NB4 (cell line): ENCODE measurements at regions not wholly inside any gene's neighbourhood (a gene's known extent, or its start where the extent isn't known, plus 50 kb on each side); places are given as distances from the start of the nearest gene placed in this dataset.

Experiments
- DNase-seq: peaks from one replicate; pipeline ENCODE4 v3.0.0; 2010; ENCODE audit warnings: low read depth
- H3K4me3 ChIP-seq: one replicate; pipeline ENCODE4 v1.5.1; 2011; ENCODE audit warnings: mild to moderate bottlenecking, low read depth, low read length, moderate library complexity
- CTCF ChIP-seq: IDR thresholded peaks from one replicate; pipeline ENCODE4 v1.5.1; 2012; ENCODE audit warnings: low read depth, low read length
- MAX ChIP-seq: IDR thresholded peaks from 2 replicates; pipeline ENCODE4 v1.6.1; 2011; ENCODE audit warnings: low read depth, low read length
- MYC ChIP-seq: IDR thresholded peaks from 2 replicates; pipeline ENCODE4 v1.6.1; 2011; ENCODE audit warnings: low read depth, low read length
- POLR2A ChIP-seq: IDR thresholded peaks from 2 replicates; pipeline ENCODE4 v1.6.1; 2011; ENCODE audit warnings: mild to moderate bottlenecking; ENCODE audit not compliant: insufficient read length; ENCODE audit errors: extremely low read depth

GRCh38 chr13:62057286-62057685 is 641.6 kb upstream of the PCDH20 start:
- DNase-seq = no peak

GRCh38 chr13:62049992-62050391 is 634.3 kb upstream of the PCDH20 start:
- DNase-seq = no peak
- no peak overlapping the region for H3K4me3 ChIP-seq
- TF ChIP-seq CTCF = no peak
- TF ChIP-seq MYC = no peak
- TF ChIP-seq MAX = no peak
- no peak for TF ChIP-seq POLR2A

More at GRCh38 chr13:62057286-62057685, 641.6 kb upstream of the PCDH20 start:
- H3K4me3 ChIP-seq = no peak overlapping the region
- TF ChIP-seq MAX (no peak), MYC (no peak), POLR2A (no peak), CTCF (no peak)

- no peak overlapping the region for H3K4me3 ChIP-seq
- no peak for TF ChIP-seq MAX
- TF ChIP-seq MYC = no peak
- TF ChIP-seq CTCF = no peak
- no peak for TF ChIP-seq POLR2A
- no peak for DNase-seq
These were observed 630.9 kb upstream of the PCDH20 start for GRCh38 chr13:62046512-62046911.

- no peak overlapping the region for H3K4me3 ChIP-seq
- no peak for TF ChIP-seq CTCF
- TF ChIP-seq MAX = no peak
- no peak for TF ChIP-seq POLR2A
- no peak for TF ChIP-seq MYC
- no peak for DNase-seq
These were observed 628.0 kb upstream of the PCDH20 start for GRCh38 chr13:62043600-62043999.

- H3K4me3 ChIP-seq = no peak overlapping the region
- DNase-seq = no peak
- TF ChIP-seq POLR2A = no peak
These were observed 625.2 kb upstream of the PCDH20 start for GRCh38 chr13:62040806-62041205.

GRCh38 chr13:62040078-62040477 is 624.4 kb upstream of the PCDH20 start:
- DNase-seq = no peak
- TF ChIP-seq POLR2A (no peak), MYC (no peak), MAX (no peak), CTCF (no peak)
- no peak overlapping the region for H3K4me3 ChIP-seq
